ENCODE measurements at regions not wholly inside any gene's neighbourhood (a gene's known extent, or its start where the extent isn't known, plus 50 kb on each side); places are given as distances from the start of the nearest gene placed in this dataset.

GRCh38 chr11:131179836-131180235, 190.6 kb upstream of the NTM start:
- TF ChIP-seq CTCF (IDR thresholded peaks at IDR 0.05) (no peak), POLR2A (IDR thresholded peaks at IDR 0.05) (no peak)
